Vagina (tissue), 2 donors: ENCODE measurements at regions not wholly inside any gene's neighbourhood (a gene's known extent, or its start where the extent isn't known, plus 50 kb on each side); places are given as distances from the start of the nearest gene placed in this dataset.

Experiments used
- CTCF ChIP-seq, 3 experiments: fragments of 450-650 bp in 2 of 3; fragments of 200-600 bp in 1 of 3; sonication (generic) in 1 of 3; IDR thresholded peaks; one replicate each; pipeline ENCODE4 v1.5.1; 2017 to 2019; ENCODE audit warnings: antibody characterized with exemption in 3 of 3, mild to moderate bottlenecking in 2 of 3, moderate library complexity in 2 of 3
- POLR2A ChIP-seq, 2 donors: fragments of 450-650 bp; IDR thresholded peaks; one replicate each; pipeline ENCODE4 v1.6.1; 2017; ENCODE audit warnings: antibody characterized with exemption in 2 of 2, mild to moderate bottlenecking in 2 of 2, moderate library complexity in 2 of 2
- POLR2AphosphoS5 ChIP-seq, 2 donors: sonication (generic); formaldehyde crosslinking; IDR thresholded peaks; one replicate each; pipeline ENCODE4 v1.9.0; 2017; ENCODE audit warnings: antibody characterized with exemption in 2 of 2, mild to moderate bottlenecking in 2 of 2, low read depth in 1 of 2; ENCODE audit not compliant: insufficient read depth in 1 of 2

- TF ChIP-seq CTCF (IDR thresholded peaks at IDR 0.05) = no peak
- TF ChIP-seq POLR2A (IDR thresholded peaks at IDR 0.05) = no peak
- no peak for TF ChIP-seq POLR2AphosphoS5 (IDR thresholded peaks at IDR 0.05; ENCODE audit: insufficient read depth in 1 of 2, low read depth in 1 of 2)
These were observed 95.1 kb upstream of the ESRRG start for GRCh38 chr1:216818284-216818683.
